ENCODE measurements at regions not wholly inside any gene's neighbourhood (a gene's known extent, or its start where the extent isn't known, plus 50 kb on each side); places are given as distances from the start of the nearest gene placed in this dataset.

- H3K79me2 ChIP-seq (ENCODE audit: control insufficient read depth in 1 of 2, insufficient read depth in 2 of 2, low read length in 2 of 2): no peaks in the 10 kb centered on the region
- DNase-seq (ENCODE audit: low read depth in 1 of 2, low spot score in 2 of 2) (no peak), FAIRE-seq (no peak)
- no peaks in the 10 kb centered on the region; a peak in 1 of 7 replicates for H3K4me1 ChIP-seq (replicated peaks in 1 of 4; ENCODE audit: control insufficient read depth in 3 of 4, insufficient read depth in 4 of 4, low read length in 3 of 4)
- H3K4me3 ChIP-seq (ENCODE audit: extremely low read depth in 1 of 4, insufficient read depth in 2 of 4, low read depth in 3 of 4, low read length in 4 of 4): no peak overlapping the region
- H2BK20ac ChIP-seq (ENCODE audit: low read length): no peak overlapping the region
- H2AFZ ChIP-seq (ENCODE audit: low read length): no peak overlapping the region
- WGBS, 2 experiments (ENCODE audit: extremely low coverage in 1 of 2, insufficient coverage in 1 of 2, insufficient read length in 1 of 2, insufficient replicate concordance in 2 of 2, low coverage in 1 of 2, low lambda C conversion rate in 2 of 2, missing lambda C conversion rate in 1 of 2): 91% methylated on average over 1 of the region's 1 CpG; no CpG with 5 or more reads in 1 of the 2 experiments
- no peak overlapping the region for H3K4ac ChIP-seq (replicated peaks; ENCODE audit: insufficient read length, low read depth, low read length)
- H2AK5ac ChIP-seq (ENCODE audit: low read depth, low read length): no peak overlapping the region
- H3K9ac ChIP-seq (replicated peaks in 1 of 4; ENCODE audit: extremely low read depth in 1 of 4, low read depth in 3 of 4, low read length in 3 of 4): no peak overlapping the region
- no peak overlapping the region for H2BK15ac ChIP-seq (ENCODE audit: low read length)
- no peak overlapping the region for H3K56ac ChIP-seq (replicated peaks; ENCODE audit: insufficient read length, low read depth, low read length)
- POLR2A ChIA-PET (ENCODE audit: partially characterized antibody): no interaction called here
- no peak overlapping the region for H2BK120ac ChIP-seq (replicated peaks; ENCODE audit: low read depth, low read length)
- no peaks in the 10 kb centered on the region for H3K79me1 ChIP-seq (ENCODE audit: low read depth, low read length)
- H4K5ac ChIP-seq (ENCODE audit: insufficient read length, low read depth, low read length): no peak overlapping the region
- H2BK12ac ChIP-seq (ENCODE audit: low read depth, low read length): no peak overlapping the region
- TF ChIP-seq ATF3 (IDR thresholded peaks at IDR 0.05; ENCODE audit: insufficient read depth, low read depth, low read length) (no peak), CHD1 (IDR thresholded peaks at IDR 0.05; ENCODE audit: low read depth, low read length) (no peak), ATF2 (IDR thresholded peaks at IDR 0.05; ENCODE audit: low read length) (no peak), MAX (IDR thresholded peaks at IDR 0.05) (no peak), CBX8 (IDR thresholded peaks at IDR 0.05; ENCODE audit: borderline replicate concordance, low read depth, low read length) (no peak), KDM4A (IDR thresholded peaks at IDR 0.05; ENCODE audit: low read depth, low read length, severe bottlenecking) (no peak), JUND (IDR thresholded peaks at IDR 0.05; ENCODE audit: low read length) (no peak), SRF (IDR thresholded peaks at IDR 0.05; ENCODE audit: low read depth, low read length) (no peak)
- CTCF ChIA-PET (ENCODE audit: partially characterized antibody): interaction anchor here (0.6 kb wide), 1 partner anchor 261 kb away, joined by 3 read pairs; no protein-coding TSS in a partner anchor
- H4K8ac ChIP-seq (ENCODE audit: extremely low read depth, insufficient read depth, low read length): no peak overlapping the region
- no peak overlapping the region for H3K27ac ChIP-seq (ENCODE audit: low read depth, low read length)
- H3K23me2 ChIP-seq (ENCODE audit: low read depth, low read length): no peaks in the 10 kb centered on the region
- no peak overlapping the region for H3K23ac ChIP-seq (ENCODE audit: insufficient read length)
- H3K18ac ChIP-seq (ENCODE audit: extremely low read depth, low read length): no peak overlapping the region
- H4K20me1 ChIP-seq (replicated peaks in 1 of 2; ENCODE audit: control insufficient read depth in 1 of 2, insufficient read depth in 2 of 2, low read length in 2 of 2): no peaks in the 10 kb centered on the region
- no peak overlapping the region for H2BK5ac ChIP-seq (ENCODE audit: low read depth, low read length)
- H3K4me2 ChIP-seq (ENCODE audit: insufficient read depth in 1 of 2, low read depth in 2 of 2, low read length in 2 of 2): no peak overlapping the region
- H4K91ac ChIP-seq (replicated peaks; ENCODE audit: insufficient read length, low read length): no peak overlapping the region
- no peak overlapping the region for H3K14ac ChIP-seq (ENCODE audit: insufficient read length)
- H3K36me3 ChIP-seq (ENCODE audit: control insufficient read depth in 2 of 4, insufficient read depth in 4 of 4, low read length in 3 of 4): no peaks in the 10 kb centered on the region
- no peaks in the 10 kb centered on the region for H3K9me3 ChIP-seq (ENCODE audit: insufficient read depth in 2 of 2, low read depth in 1 of 2, low read length in 1 of 2)
- peaks cover 0 to 1% (median 0%) of the 10 kb centered on the region in 4 experiments; a peak in 1 of 7 replicates for H3K27me3 ChIP-seq (replicated peaks in 1 of 4; ENCODE audit: control insufficient read depth in 3 of 4, extremely low read depth in 1 of 4, insufficient read depth in 3 of 4, low read length in 3 of 4)
Observed at GRCh38 chr3:157789162-157789561, 285.9 kb upstream of the VEPH1 start.
